ENCODE measurements at regions not wholly inside any gene's neighbourhood (a gene's known extent, or its start where the extent isn't known, plus 50 kb on each side); places are given as distances from the start of the nearest gene placed in this dataset.
"Not testable (repeated sequence)": the region's sequence is repeated elsewhere in the genome, so short reads cannot be mapped to it uniquely, and the experiment has no call there.

DNA sequence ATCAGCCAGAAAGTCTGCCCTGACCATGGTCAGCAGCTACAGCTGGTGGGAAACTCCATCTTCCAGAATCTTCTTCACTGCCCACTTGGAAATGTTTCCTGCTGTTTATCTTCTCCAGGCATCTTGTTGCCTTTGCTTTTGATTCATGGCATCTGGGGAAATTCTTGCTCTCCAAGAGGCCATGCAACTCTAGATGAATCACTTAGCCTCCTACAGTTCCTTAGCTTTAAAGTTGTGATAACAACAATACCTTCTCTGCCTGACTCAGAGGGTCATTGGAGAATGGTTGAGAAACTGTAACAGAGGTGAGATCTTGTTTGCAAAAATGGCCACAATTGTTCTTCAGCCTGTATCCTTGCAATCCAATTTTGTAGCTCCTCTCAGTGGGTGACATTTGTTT is 121.0 kb upstream of the VRK1 start:
- in situ Hi-C loops (cut with MboI; ENCODE audit: low pct_unique_long_range_greater_than_20kb, low sequenced_read_pairs), result no loop called here
- DNase-seq, result no peak

GRCh38 chr14:96681829-96682228 is 115.4 kb upstream of the VRK1 start:
- in situ Hi-C loops (cut with MboI; ENCODE audit: low pct_unique_long_range_greater_than_20kb, low sequenced_read_pairs), result no loop called here
- DNase-seq, result no peak

DNA sequence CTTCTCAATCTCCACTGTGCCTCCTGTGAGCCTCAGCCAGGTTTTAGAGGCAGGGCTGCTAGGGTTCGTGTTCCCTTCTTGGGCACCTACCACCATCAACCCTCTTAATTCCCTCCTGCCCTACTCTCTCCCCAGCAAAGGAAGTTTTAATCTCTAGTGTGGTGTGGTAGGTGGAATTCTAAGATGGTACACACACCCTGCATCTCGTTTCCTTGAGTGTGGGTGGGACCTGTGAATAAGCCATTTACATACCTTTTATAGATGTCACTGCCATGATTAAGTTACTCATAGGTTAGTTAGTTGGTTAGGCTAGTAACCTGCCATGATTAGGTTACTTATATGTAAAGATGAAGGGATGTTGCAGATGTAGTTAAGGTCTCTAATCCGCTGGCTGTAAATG is 114.8 kb upstream of the VRK1 start:
- no peak for DNase-seq
- in situ Hi-C loops (cut with MboI; ENCODE audit: low pct_unique_long_range_greater_than_20kb, low sequenced_read_pairs), result no loop called here

GRCh38 chr14:96683562-96684289 is 113.5 kb upstream of the VRK1 start:
- in situ Hi-C loops (cut with MboI; ENCODE audit: low pct_unique_long_range_greater_than_20kb, low sequenced_read_pairs), result no loop called here
- no peak for DNase-seq

DNA sequence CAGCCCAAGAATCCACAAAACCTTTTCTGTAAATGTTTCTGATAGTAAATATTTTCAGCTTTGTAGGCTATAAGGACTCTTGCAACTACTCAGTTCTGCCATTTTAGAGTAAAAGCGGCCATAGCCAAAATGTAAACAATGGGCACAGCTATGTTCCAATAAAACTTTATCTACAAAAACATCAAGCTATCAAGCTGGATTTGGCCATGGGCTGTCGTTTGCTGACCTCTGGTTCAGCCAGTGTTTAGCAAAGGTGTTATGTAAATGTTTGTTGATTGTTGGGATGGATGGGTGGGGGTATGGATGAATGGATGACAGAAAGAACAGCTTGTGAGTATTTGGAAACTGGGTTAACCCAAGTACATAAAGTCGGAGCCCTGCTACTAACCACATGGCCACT is 111.1 kb upstream of the VRK1 start:
- in situ Hi-C loops (cut with MboI; ENCODE audit: low pct_unique_long_range_greater_than_20kb, low sequenced_read_pairs), result no loop called here
- DNase-seq, result no peak

- DNase-seq, result no peak
- in situ Hi-C loops (cut with MboI; ENCODE audit: low pct_unique_long_range_greater_than_20kb, low sequenced_read_pairs), result no loop called here
Measured at GRCh38 chr14:96688629-96689028, 108.6 kb upstream of the VRK1 start.

GRCh38 chr14:96690713-96691383 is 106.3 kb upstream of the VRK1 start:
- DNase-seq, result no peak
- in situ Hi-C loops (cut with MboI; ENCODE audit: low pct_unique_long_range_greater_than_20kb, low sequenced_read_pairs), result no loop called here

GRCh38 chr14:96693252-96693820 is 103.8 kb upstream of the VRK1 start:
- in situ Hi-C loops (cut with MboI; ENCODE audit: low pct_unique_long_range_greater_than_20kb, low sequenced_read_pairs), result no loop called here
- DNase-seq, result no peak

DNA sequence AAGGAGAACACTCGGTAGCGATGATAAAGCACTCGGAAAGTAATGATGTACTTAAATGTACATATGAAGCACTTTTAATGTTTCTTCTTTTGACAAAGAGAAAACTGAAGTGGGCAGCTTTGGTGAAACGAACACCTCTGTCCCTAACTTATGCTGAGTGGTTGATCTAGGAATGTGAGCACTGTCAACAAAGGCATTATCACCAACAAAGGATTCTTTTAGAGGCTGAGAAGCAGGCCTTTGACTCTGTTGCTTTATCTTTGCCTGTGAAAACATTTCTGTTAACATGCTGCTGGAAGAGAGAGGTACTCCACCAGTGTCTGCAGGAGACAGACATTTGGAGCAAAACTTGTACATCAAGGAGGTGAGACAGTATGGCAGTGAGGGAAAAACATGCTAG is 103.2 kb upstream of the VRK1 start:
- in situ Hi-C loops (cut with MboI; ENCODE audit: low pct_unique_long_range_greater_than_20kb, low sequenced_read_pairs), result no loop called here
- no peak for DNase-seq

DNA sequence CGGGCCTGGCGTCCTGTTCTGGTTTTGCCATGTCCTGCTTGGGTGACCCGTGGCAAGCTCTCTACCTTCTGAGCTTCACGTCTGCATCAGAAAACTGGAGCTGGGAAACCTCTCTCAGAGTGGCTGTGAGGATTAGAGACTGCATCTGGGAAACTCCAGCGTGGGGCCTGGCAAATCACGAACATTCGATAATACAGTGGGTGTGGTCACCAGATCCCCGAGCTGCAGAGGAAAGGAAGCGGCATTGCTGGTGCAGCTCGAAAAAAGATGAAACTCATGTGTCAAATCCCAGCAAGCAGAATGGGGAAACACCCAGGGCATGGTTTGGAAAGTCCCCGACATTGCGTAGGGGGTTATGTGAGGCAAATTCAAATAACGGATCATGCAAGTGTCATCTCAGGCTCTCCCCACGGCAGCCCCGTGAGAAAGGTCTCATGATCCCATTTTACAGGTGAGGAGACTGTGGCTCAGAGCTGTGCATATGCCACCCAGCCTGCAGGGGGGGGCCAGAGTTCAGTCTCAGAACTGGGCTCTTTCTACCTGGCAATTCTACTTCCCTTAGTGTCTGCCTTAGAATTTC is 98.1 kb upstream of the VRK1 start:
- in situ Hi-C loops (cut with MboI; ENCODE audit: low pct_unique_long_range_greater_than_20kb, low sequenced_read_pairs), result no loop called here
- DNase-seq, result no peak

DNA sequence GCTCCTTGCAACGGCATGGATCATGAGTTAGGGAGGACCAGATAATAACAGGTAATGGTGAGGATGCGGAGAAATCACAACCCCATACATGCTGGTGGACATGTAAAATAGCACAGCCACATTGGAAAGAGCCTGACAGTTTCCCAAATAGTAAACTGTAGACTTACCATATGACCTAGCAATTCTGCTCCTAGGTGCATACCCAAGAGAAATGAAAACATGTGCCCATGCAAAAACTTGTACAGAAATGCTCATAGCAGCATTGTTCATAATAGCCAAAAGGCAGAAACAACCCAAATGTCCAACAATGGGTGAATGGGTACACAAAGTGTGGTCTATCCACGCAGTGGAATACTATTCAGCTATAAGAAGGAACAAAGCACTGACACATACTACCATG is 97.5 kb upstream of the VRK1 start:
- DNase-seq, result no peak
- in situ Hi-C loops (cut with MboI; ENCODE audit: low pct_unique_long_range_greater_than_20kb, low sequenced_read_pairs), result no loop called here

GRCh38 chr14:96702831-96703230 is 94.4 kb upstream of the VRK1 start:
- in situ Hi-C loops (cut with MboI; ENCODE audit: low pct_unique_long_range_greater_than_20kb, low sequenced_read_pairs), result no loop called here
- DNase-seq, result no peak

- in situ Hi-C loops (cut with MboI; ENCODE audit: low pct_unique_long_range_greater_than_20kb, low sequenced_read_pairs), result no loop called here
- DNase-seq, result no peak
Measured at GRCh38 chr14:96705422-96706092, 91.6 kb upstream of the VRK1 start.

GRCh38 chr14:96706893-96707292 is 90.3 kb upstream of the VRK1 start:
- DNase-seq, result no peak
- in situ Hi-C loops (cut with MboI; ENCODE audit: low pct_unique_long_range_greater_than_20kb, low sequenced_read_pairs), result no loop called here

DNA sequence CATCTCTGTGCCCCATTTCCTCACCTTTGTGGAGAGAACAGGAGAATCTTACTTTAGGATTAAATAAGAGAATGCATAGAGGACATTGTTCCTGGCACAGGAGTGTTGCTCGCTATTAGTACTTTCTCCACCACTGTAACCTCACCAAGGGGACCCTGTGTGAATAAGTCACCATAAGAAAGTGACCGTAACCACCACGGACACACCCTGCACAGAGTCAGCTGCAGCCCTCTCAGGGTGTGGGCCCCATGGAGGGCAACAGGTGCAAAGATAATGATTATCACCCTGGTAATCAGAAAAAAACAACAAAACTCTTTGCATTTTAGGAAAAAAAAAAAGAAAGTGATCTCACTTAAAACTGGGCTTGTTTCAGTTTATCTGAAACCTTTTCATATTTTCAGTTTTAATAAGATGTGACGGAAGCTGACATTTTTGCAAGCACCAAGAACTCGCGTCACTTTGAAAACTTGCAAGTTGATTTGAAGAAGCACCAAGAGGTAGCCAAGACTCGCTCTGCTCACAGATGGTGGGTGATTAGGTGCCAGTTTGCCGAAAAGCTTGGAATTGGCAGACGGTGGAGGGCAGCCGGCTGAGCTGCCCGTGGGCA is 87.0 kb upstream of the VRK1 start:
- DNase-seq, result no peak
- in situ Hi-C loops (cut with MboI; ENCODE audit: low pct_unique_long_range_greater_than_20kb, low sequenced_read_pairs), result no loop called here

DNA sequence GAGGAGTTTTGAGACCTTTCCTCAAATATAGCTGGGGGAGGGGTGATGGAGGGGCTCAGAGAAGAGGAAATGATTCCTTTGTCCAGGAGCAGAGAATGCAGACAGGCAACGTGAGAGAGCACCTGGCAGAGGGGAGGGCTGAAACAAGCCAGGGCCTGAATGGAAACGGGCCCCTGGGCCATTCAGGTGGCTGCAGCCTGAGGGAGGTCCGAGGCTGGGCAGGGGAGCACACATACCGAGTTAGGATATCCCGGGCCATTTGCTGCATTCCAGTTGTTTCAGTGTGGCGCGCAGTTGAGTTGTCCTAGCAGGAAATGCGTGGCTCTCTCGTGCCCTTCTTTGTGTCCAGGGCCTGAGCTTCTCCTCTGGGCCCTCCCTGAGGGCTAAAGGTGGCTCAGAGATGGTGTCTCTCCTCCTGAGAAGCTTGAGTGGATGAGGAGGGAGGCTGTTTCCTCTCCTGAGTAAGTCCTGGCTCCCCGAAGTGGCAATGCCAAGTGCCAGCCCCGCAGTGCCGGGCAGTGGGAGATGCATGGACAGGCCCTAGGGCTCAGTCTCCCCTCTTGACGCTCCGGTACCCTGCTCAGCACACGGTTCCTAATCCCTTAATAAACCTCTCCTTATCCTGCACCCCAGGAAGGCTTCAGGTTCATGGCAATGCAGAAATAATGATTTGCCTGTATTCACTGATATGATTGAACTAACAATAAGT is 85.5 kb upstream of the VRK1 start:
- in situ Hi-C loops (cut with MboI; ENCODE audit: low pct_unique_long_range_greater_than_20kb, low sequenced_read_pairs), result no loop called here
- DNase-seq, result no peak

GRCh38 chr14:96713426-96713825 is 83.8 kb upstream of the VRK1 start:
- DNase-seq, result no peak
- in situ Hi-C loops (cut with MboI; ENCODE audit: low pct_unique_long_range_greater_than_20kb, low sequenced_read_pairs), result no loop called here

DNA sequence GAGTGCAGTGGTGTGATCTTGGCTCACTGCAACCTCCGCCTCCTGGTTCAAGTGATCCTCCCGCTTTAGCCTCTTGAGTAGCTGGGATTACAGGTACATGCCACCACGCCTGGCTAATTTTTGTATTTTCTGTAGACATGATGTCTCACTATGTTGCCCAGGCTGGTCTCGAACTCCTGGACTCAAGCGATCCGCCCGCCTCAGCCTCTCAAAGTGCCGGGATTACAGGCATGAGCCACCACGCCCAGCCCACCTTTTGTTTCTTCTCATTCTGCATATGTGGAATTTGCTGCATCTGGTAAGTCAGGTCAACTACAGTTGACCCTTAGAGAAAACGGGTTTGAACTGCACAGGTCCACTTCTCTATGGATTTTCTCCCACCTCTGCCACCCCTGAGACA is 82.6 kb upstream of the VRK1 start:
- DNase-seq; in situ Hi-C loops (cut with MboI; ENCODE audit: low pct_unique_long_range_greater_than_20kb, low sequenced_read_pairs): not testable (repeated sequence)

DNA sequence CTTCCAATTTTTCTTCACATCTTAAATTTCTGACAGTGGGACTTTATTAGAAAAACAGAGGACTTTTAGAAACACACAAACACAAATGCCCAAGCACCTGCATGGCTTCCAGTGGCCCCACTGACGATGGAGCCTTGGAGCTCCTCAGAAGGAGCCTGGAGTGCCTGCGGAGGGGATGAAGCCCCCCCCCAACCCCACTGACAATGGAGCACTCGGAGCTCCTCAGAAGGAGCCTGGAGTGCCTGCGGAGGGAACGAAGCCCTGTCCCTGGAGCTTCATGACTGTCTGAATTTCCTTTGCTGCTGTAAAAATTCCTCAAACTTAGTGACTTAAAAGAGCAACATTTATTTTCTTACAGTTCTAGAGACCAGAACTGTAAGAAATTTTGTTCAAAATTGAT is 80.1 kb upstream of the VRK1 start:
- in situ Hi-C loops (cut with MboI; ENCODE audit: low pct_unique_long_range_greater_than_20kb, low sequenced_read_pairs), result no loop called here
- DNase-seq, result no peak
